ENCODE measurements at regions not wholly inside any gene's neighbourhood (a gene's known extent, or its start where the extent isn't known, plus 50 kb on each side); places are given as distances from the start of the nearest gene placed in this dataset.

DNA sequence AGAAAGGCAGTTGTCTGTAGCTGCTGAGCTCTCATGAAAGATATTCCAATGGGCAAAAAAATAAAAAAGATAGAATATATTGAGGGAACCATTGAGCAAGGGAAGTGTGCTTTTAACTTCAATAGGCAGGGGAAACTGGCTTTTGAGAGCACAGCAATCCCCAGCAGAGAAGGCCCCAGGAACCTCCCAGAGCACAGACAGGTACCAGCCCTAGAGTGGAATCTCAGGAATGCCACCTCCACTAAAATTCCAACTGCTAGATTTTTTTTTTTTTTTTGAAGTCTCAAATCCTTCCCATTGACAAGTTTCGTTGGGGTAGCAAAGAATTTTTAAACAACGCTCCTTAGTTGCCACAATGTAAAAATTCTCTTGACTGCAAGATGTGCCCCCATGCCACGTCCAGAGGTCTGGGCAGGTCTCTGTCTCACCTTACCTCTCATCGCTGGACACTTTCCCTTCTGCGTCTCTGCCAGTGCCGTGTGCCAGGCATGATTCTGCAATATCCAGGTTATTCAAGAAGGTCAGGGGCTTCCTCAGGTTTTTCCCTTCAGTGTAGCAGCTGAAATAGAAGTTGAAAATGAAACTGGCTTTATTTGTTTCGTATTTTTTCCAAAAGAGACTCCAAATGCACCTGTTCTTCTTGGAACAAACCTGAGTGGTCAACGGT, 64.2 kb upstream of the IRX1 start:
- no peak for TF ChIP-seq CTCF (conservative IDR thresholded peaks at IDR 0.05)
- TF ChIP-seq EZH2 (IDR thresholded peaks at IDR 0.05; ENCODE audit: low read depth), result no peak
